ELF-1 (cell line): ENCODE measurements at regions not wholly inside any gene's neighbourhood (a gene's known extent, or its start where the extent isn't known, plus 50 kb on each side); places are given as distances from the start of the nearest gene placed in this dataset.
"Not testable (repeated sequence)": the region's sequence is repeated elsewhere in the genome, so short reads cannot be mapped to it uniquely, and the experiment has no call there.

ENCODE experiments used
- DNase-seq: peaks from one replicate; pipeline ENCODE4 v3.0.0-alpha.2; 2016; ENCODE audit warnings: low read depth, low spot score

DNA sequence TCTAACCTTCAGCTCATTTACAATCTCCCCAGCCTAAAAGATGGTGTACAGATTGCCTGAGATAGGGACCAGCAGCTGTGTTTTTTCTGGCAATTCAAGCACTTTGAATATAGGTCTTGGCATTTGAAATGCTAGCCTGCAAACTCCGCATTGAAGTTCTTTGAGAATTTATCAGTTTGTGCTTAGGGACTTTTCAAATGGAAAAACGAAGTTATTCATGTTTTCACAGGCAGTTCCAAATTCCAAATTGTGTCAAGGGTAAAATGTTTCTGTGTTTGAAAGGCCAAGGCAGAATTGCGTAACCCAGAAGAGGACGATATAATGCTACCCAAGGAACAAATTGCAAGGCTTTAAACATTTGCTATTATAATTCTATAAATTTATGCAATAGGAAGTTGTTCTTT lies 168.9 kb upstream of the RASSF8 start:
- no peak for DNase-seq

DNA sequence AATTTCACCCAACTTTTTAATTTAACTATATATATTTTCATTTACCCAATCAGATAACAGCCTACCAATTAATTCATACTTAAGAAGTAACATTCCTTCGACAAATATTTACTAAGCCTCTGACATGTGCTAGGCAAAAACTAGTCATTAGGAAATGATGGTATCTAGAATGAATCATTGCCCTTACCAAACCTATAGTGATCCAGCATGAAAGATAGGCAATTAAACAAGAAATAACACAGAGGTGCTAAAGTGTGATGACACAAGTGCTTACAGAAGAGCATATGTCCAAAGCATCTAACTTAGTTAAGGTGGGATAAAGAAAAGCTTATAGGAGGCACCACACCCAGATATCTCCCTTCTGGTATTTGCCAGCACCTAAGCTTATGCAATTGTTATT lies 166.5 kb upstream of the RASSF8 start:
- DNase-seq: no peak

DNA sequence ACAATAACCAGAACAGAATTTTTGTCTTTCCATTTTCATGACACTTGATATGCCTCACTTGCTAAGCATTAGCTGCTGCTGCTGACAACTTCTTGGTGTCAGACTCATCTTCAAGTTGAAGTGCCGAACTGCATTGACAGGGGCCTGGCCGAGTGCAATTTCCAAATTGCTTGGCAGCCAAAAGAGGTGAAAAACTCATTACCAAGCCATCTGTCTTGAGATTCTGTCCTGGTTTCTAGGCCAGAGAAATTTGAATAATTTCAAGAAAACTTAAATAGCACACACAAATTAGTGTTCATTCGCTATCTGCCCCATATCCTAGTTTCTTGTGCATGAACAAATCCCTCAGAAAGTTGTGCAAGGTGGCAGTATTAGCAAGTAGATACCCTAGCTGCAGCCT lies 165.3 kb upstream of the RASSF8 start:
- DNase-seq: no peak

DNA sequence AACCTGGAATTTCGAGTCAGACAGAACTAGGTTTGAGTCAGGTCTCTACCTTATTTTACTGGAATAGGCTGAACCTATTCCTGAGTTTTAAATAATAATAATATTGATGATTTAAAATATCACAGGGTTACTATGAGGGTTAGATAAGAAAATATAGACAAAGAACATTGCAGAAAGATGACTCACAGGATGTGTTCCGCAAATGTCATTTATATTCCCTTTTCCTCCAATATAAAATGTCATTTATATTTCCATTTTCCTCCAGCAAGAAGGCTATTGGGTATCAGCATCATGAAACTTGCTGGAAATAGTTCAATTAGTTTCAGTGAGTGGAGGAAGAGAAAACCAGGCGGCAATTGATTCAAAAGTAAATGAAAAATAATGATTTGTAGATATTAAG lies 163.9 kb upstream of the RASSF8 start:
- DNase-seq: no peak

DNA sequence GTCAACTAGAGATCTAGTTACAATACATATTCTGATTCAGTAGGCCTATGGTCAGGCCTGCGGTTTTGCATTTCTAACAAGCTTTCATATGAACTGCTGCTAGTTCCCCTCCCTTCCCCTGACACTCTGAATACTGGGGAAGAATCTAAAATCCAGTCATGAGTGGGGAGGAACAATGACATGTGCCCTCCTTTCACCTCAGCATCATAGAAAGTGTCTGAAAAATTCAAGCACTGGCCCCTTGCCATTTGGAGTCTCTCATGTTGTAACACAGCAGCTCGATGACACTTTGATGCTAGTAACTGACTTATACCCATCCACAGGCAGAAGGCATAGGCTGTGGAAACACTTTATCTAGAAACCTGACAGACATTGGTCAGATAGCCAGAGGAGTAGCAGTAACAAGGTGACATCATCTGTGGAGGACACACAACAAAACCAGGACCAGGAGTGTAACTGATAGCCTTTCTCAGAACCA lies 161.9 kb upstream of the RASSF8 start:
- DNase-seq: no peak

DNA sequence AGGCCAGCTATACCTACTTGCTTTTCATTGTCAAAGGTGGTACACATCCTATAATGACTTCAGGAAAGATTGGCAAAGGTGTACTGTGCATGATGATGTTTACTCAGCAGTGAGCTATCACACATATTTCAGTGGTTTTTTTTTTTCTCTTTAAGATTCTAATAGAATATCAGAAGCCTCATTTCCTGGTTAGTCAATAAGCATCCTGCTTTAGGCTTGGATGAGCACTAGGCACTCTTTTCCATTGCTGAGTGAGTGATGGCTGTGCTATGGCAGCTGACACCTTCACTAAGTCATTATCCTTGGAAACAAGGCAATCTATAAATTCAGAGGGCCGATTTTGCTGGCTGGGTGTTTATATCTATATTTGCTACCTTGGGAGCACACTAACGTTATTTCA lies 161.1 kb upstream of the RASSF8 start:
- DNase-seq: no peak

DNA sequence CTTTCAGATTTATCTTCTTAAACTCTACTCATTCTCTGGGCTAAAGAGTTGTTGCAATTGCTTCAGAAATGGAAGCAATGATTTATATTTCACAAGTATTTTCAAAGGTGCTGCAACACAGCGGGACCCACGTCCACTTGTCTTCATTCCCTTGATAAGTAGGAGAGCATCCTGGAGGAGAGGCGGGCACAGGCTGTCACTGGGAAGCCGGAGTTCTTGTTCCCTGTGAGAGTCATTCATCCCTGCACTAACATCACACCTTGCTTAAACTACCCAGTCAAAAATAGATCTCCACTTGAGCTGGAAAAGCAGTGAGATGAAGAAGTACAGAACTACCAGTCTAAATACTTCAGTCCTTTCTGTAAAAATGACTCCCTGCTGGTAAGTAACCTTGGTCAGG lies 160.5 kb upstream of the RASSF8 start:
- no peak for DNase-seq

DNA sequence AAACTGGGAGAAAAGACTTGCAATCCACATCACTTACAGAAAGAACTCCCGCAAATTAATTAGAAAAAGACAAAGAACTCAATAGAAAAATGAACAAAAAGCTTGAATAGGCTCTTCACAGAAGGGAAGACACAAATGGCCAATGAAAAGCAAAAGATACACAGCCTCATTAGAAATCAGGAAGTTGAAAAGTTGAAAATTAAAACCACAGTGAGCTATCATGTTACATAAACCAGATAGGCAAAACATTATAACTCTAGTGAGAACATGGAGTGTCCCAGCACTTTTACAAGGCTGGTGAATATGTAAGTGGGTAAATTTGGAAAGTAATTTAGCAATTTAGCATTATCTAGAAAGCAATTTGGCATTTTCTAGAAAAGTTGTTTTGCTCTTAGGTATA lies 158.4 kb upstream of the RASSF8 start:
- no peak for DNase-seq

DNA sequence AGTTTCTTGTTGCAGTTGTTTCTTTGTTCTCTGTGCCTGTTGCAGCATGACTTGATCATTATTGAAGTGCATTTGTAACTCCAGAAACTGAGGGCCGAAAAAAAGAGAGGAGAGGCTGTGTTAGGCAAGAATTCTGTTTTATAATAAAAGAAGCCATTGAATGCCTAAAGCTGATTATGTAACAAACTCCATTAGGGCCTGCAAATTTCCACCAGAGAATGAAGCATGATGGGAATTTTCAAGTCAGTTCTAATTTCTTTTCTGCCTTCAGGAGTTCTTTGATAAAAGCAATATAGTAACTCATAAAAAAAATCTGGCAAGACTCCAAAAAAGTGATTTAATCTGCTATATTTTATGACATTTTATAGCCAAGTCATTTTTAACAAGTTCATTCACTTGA lies 156.7 kb upstream of the RASSF8 start:
- DNase-seq: no peak

DNA sequence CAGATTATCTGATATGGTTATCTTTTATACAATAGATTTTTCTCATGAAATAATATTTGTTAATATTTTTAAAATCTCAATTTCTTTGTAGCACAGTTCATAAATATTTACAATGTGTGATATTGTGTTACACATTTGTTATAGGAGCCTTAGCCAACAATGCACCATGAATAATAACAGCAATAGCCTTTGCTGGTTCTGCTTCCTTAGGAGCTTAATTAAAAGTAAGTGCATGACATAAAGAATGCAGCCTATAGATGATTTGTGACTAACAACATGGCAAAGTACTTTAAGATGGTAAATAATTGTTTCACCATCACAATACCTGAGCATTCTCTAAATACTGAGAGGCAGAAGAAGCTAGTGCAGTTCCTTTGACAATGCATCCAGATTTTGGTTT lies 156.3 kb upstream of the RASSF8 start:
- DNase-seq: no peak

DNA sequence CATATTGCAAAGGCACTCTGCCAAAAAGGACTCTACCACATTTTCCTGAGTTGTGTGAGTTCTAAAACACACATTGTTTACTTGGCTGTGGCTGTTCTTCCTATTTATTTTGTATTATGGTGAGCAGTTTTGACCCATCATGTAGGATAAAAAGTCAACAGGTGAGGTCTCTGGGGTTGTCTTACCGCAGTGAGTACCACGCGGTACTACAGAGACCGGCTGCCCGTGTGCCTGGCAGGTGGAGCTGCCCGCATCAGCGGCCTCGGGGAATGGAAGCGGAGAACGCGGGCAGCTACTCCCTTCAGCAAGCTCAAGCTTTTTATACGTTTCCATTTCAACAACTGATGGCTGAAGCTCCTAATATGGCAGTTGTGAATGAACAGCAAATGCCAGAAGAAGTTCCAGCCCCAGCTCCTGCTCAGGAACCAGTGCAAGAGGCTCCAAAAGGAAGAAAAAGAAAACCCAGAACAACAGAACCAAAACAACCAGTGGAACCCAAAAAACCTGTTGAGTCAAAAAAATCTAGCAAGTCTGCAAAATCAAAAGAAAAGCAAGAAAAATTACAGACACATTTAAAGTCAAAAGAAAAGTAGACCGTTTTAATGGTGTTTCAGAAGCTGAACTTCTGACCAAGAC lies 155.3 kb upstream of the RASSF8 start:
- DNase-seq: not testable (repeated sequence)

DNA sequence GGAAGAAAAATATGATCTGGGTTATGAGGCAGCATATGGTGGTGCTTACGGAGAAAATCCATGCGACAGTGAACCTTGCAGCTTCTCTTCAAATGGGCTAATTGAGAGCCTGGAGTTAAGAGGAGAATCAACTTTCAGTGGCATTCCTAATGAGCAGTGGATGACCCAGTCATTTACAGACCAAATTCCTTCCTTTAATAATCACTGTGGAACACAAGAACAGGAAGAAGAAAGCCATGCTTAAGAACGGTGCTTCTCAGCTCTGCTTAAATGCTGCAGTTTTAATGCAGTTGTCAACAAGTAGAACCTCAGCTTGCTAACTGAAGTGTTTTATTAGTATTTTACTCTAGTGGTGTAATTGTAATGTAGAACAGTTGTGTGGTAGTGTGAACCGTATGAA lies 154.2 kb upstream of the RASSF8 start:
- DNase-seq: not testable (repeated sequence)

DNA sequence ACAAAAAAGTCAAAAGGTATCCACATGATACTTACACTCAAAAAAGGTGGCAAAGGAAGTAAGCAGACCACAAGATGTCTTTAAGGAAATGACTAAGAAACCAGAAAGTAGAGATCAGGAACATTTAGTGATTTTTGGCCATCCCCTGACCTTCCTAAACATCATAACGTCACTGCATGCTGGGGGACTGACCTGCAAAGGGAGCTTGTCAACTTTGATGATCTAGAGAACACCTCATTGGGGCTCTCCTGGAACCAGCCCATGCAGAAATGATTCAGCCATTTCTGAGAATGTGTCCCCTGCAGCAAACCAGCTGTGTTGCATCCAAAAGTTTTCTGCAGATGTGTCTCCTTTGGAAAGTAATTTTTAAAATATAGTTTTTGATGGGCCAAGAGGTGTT lies 152.2 kb upstream of the RASSF8 start:
- no peak for DNase-seq

DNA sequence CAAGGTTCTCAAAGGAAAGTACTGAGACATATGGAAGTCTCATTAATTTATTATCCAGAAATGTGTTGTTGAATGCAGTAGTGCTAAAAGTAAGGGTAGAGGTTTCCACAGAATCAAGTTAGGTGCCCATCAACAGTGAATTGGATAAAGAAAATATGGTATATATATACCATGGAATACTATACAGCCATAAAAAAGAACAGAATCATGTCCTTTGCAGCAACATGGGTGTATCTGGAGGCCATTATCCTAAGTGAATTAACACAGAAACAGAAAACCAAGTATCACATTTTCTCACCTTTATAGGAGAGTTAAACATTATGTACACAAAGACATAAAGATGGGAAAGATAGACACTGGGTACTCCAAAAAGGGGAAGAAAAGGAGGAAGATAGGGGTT lies 149.9 kb upstream of the RASSF8 start:
- DNase-seq: no peak

DNA sequence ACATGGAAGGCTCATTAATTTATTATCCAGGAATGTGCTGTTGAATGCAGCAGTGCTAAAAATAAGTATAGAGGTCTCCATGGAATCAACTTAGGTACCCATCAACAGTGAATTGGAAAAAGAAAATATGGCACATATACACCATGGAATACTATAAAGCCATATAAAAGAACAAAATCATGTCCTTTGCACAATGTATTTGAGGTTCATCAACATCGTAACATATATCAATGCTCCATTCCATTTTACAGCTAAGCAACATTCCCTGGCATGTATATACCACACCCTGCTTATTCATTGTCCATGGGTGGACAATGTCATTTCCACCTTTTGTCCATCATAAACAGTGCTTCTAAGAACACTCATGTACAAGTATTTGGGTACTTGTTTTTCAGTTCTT lies 147.8 kb upstream of the RASSF8 start:
- DNase-seq: no peak

DNA sequence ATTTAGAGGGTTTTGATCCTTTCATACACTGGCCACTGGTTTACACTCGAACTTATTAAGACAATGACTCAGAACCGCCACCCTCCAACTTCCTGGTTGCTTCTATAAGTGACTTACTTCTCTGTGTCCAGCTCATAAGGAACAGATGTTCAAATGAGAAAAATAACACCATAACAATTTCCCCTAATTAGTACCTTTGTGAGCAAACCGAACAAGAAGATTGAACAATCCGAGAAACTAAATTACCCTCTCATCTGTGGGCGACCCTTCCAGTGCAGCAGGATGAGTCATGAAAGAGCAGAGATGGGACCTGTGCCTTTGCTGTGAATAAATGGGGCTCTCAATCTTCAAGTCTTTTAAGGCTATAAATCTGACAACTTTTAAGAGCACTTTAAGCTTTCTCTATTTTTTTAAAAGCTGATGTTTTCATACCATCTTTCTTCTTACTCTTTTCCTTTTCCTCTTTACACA lies 146.8 kb upstream of the RASSF8 start:
- no peak for DNase-seq

DNA sequence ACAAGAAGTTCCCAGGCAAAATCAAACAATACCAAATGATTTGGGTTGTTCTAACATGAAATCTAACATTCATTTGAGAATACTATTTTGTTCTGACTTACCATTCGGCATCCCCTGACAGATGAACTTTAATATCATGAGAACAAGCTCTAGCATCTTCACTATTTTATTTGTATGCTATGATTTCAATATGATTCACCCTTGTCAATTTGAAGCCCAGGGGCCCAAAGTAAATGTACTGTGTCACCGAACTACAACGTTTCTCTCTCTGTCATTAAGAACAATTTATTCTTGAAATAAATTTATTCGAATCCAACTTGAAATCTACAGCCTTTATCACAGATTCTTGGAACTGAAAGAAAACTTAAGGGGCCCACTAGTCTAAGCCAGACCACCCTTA lies 146.2 kb upstream of the RASSF8 start:
- no peak for DNase-seq

DNA sequence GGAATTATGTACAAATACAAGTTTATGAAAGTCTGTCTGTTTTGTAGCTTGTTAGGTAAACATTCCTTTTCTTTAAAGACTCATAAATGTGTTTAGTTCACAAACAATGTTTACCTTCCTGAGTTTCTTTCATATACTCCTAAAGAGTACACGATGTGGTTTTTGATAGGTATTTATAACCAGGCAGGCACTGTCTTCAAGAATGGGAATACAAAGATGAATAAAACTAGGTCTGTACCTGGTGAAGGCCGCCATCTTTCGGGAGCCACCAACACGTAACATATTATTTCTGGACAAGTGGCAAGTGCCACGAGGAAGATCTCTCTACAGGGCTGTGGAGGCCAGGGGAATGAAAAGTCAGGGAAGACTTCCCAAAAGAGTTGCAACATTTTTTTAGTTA lies 144.6 kb upstream of the RASSF8 start:
- DNase-seq: no peak

DNA sequence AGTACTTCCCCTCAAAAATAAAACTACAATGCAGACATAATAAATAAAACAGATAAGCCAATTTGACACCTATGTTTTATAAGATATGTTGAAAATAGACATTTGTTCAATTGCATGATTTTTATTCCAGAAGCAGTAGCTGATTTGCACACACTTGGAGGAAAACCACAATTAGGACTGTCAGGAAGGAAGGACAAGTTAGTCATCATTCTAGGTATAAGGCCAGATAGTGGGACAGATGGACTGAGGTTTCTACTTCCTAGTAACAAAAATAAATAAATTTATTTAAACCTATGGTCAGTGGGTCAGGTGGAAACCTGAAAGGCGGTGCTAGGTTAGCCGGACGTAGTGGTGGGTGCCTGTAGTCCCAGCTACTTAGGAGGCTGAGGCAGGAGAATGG lies 141.8 kb upstream of the RASSF8 start:
- DNase-seq: no peak

DNA sequence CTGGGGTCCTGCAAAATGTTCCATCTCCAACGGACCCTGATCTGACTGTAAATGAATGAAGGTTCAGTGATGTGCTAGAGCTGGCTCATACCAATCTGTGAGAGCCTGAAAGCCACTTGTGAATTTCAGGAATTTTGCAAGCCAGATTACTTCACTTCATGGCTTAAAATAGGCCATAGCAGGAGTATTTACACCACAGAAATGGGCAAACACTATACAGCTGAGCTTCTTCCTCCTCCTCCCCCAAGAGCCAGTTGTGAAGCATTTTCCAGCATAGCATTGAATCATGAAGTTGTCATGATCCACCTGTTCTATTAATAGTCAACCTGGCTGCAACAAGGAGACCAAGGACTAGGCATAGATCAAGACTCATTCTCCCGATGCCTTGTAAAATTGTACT lies 141.3 kb upstream of the RASSF8 start:
- DNase-seq: no peak

DNA sequence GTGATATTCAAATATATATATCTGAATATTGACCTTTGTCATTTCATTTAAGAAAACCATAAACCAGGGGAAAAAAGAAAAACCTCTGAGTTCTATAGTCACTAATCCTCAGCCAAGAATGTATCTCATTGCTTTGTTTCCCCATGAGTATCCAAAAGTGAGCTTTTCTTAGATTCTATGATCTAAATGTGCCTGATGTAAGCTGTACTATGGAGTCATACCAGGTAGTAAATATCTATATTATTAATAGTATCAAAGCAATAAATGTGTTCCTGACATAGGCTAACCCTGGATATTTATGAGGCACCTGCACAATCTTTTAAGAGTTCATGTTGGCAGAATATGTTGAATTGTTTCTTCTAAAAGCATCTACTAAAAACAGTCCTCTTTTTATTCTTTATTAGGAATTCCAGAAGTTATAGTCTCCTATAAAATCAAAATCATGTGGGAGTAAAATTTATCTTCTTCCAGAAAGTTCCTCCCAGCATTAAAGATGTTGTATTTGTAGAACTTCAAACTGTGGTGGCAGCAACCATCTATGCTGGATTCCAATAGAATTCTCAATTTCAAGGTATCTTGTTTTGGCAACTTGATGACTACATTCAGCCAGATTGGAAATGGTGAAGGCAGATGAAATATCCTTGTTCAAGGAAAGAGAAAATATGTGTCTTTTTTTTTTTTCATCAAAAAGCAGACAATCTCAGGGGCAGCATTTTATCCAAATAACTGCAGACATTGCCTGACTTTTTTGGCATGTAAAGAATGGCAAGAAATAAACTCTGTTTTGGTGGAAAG lies 139.7 kb upstream of the RASSF8 start:
- DNase-seq: no peak

DNA sequence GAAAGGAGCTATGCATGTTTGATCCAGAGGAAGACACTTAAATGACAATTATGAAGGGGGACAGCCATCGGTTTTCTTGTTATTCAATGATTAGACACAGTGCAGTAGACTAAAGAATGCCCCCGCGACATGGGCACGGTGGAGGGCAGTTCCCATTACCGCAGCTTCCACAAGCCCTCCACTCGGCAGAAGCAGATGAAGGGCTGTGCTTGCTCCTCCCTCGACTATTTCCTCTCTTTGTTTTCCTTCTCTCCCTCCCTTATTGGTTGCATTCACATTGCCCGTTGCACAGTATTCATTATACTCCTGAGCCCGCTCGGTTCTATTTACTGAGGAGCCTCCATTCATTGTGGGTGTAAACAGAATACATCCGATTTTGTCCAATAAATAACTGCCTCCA lies 138.8 kb upstream of the RASSF8 start:
- no peak for DNase-seq

DNA sequence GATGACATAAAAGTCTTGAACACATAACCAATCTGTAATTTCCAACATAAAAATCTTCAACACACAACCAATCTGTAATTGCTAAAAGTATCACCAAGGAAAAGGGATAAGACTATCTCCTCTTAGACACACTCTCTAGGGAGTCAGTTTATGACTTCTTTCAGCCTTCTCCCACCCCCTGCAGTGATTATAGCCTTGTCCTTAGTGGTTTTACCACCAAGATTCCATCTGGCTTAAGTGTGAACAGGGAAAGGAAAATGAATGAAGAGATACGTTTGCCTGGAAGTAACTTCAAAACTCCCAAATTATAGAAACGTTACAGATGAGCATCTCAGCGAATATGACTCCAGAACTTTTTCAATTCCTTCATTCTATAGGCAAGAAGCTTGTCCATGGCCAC lies 136.2 kb upstream of the RASSF8 start:
- DNase-seq: no peak
